Activated naive CD8-positive, alpha-beta T cell treated with anti-CD3 and anti-CD28 coated beads, Interleukin-2, amount 10 ng/mL, durations not matched to agents 7 days and 5 days (primary cell): ENCODE measurements at regions not wholly inside any gene's neighbourhood (a gene's known extent, or its start where the extent isn't known, plus 50 kb on each side); places are given as distances from the start of the nearest gene placed in this dataset.

Experiments used
- ATAC-seq: fragments of 150-1000 bp; cut with Tn5 transposase; one replicate; pipeline ENCODE4 v1.10.0; 2021; ENCODE audit warnings: low read depth, moderate library complexity
- POLR2A ChIA-PET: fragments of 350-600 bp; sonication (Branson Sonifier 250); formaldehyde crosslinking; loops from one replicate; lab custom pipeline; 2021; ENCODE audit warnings: antibody characterized with exemption; lab: Charles Lee
- DNase-seq: peaks from one replicate; pipeline ENCODE4 v3.0.0; 2021
- H3K27ac Mint-ChIP-seq: one replicate; pipeline ENCODE4 v1.8.0; 2022; ENCODE audit warnings: mild to moderate bottlenecking, mixed read lengths
- H3K27me3 Mint-ChIP-seq: one replicate; pipeline ENCODE4 v1.8.0; 2022; ENCODE audit warnings: mild to moderate bottlenecking, moderate library complexity, mixed read lengths
- H3K36me3 Mint-ChIP-seq: one replicate; pipeline ENCODE4 v1.8.0; 2021; ENCODE audit warnings: mild to moderate bottlenecking, mixed read lengths
- H3K4me1 Mint-ChIP-seq: one replicate; pipeline ENCODE4 v1.8.0; 2021; ENCODE audit warnings: mixed read lengths
- H3K4me3 Mint-ChIP-seq: one replicate; pipeline ENCODE4 v1.8.0; 2022; ENCODE audit warnings: mild to moderate bottlenecking, moderate library complexity, mixed read lengths
- H3K9me3 Mint-ChIP-seq: one replicate; pipeline ENCODE4 v1.8.0; 2021; ENCODE audit warnings: mixed read lengths

GRCh38 chr11:116287866-116288265, 484.9 kb downstream of the BUD13 start:
- POLR2A ChIA-PET: no interaction called here
- Mint-ChIP-seq H3K27ac (no peak overlapping the region), H3K9me3 (peaks cover 8% of the 10 kb centered on the region), H3K4me1 (no peaks in the 10 kb centered on the region), H3K4me3 (no peak overlapping the region), H3K27me3 (no peaks in the 10 kb centered on the region), H3K36me3 (no peaks in the 10 kb centered on the region)
- DNase-seq (no peak), ATAC-seq (no peak)

DNA sequence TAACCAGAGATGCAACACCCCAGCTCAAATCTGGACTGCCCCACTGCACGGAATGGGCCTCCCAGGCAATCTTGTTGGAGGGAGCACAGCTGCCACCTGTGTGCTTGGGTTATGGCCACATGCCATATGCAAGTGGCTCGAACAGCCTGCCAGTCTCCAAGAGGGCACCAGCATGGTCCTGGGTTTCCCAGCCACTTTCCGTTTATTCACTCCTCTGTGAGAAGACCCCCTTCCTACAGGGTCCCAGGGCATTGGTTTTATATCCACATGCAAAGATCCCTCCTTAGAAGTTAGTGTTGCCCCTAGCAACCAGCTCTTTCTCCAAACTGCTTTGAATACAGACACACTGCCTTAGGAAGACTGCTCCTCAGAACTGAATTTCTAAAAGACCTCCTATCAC, 487.8 kb downstream of the BUD13 start:
- Mint-ChIP-seq H3K4me1 (no peaks in the 10 kb centered on the region), H3K27me3 (no peaks in the 10 kb centered on the region), H3K27ac (no peak overlapping the region), H3K9me3 (peaks cover 8% of the 10 kb centered on the region), H3K4me3 (no peak overlapping the region), H3K36me3 (no peaks in the 10 kb centered on the region)
- POLR2A ChIA-PET: no interaction called here
- DNase-seq (no peak), ATAC-seq (no peak)

- ATAC-seq (no peak), DNase-seq (no peak)
- Mint-ChIP-seq H3K4me3 (no peak overlapping the region), H3K27ac (no peak overlapping the region), H3K36me3 (no peaks in the 10 kb centered on the region), H3K4me1 (no peaks in the 10 kb centered on the region), H3K9me3 (no peaks in the 10 kb centered on the region), H3K27me3 (no peaks in the 10 kb centered on the region)
- POLR2A ChIA-PET: no interaction called here
These were observed 489.5 kb downstream of the BUD13 start for GRCh38 chr11:116283300-116283699.

GRCh38 chr11:116282481-116282880, 490.3 kb downstream of the BUD13 start:
- Mint-ChIP-seq H3K27me3 (no peaks in the 10 kb centered on the region), H3K36me3 (no peaks in the 10 kb centered on the region), H3K4me1 (no peaks in the 10 kb centered on the region), H3K27ac (no peak overlapping the region), H3K9me3 (no peaks in the 10 kb centered on the region), H3K4me3 (no peak overlapping the region)
- ATAC-seq (no peak), DNase-seq (no peak)
- POLR2A ChIA-PET: no interaction called here

- Mint-ChIP-seq H3K27me3 (no peaks in the 10 kb centered on the region), H3K4me3 (no peak overlapping the region), H3K27ac (no peak overlapping the region), H3K4me1 (no peaks in the 10 kb centered on the region), H3K36me3 (no peaks in the 10 kb centered on the region), H3K9me3 (no peaks in the 10 kb centered on the region)
- POLR2A ChIA-PET: no interaction called here
- no peak for DNase-seq
- ATAC-seq: no peak
These were observed 491.3 kb downstream of the BUD13 start for GRCh38 chr11:116281173-116282160.

DNA sequence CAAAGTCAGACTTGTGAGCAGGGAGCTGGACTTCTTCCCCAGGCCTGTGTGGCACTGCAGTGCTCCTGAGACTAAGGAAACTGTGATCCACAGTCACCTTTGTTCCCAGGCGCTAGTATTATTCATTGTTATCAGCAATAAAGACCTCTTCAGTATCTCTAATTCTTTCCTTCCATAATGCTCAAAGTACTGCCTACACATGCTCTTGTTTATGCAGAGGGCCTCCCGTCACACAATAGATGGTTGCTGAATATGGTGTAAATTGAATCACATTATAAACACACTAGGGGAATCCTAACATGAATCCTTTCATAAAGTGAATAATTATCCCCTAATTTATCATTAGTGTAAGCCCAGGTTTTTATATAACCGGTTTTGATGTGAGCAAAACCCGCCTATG, 493.3 kb downstream of the BUD13 start:
- ATAC-seq (no peak), DNase-seq (no peak)
- Mint-ChIP-seq H3K9me3 (no peaks in the 10 kb centered on the region), H3K4me1 (no peaks in the 10 kb centered on the region), H3K4me3 (no peak overlapping the region), H3K27ac (no peak overlapping the region), H3K36me3 (no peaks in the 10 kb centered on the region), H3K27me3 (peaks cover 2% of the 10 kb centered on the region)
- POLR2A ChIA-PET: no interaction called here

- H3K4me3 Mint-ChIP-seq: no peak overlapping the region
- H3K27me3 Mint-ChIP-seq: peaks cover 2% of the 10 kb centered on the region
- ATAC-seq (no peak), DNase-seq (no peak)
- no peaks in the 10 kb centered on the region for H3K9me3 Mint-ChIP-seq
- no peak overlapping the region for H3K27ac Mint-ChIP-seq
- no peaks in the 10 kb centered on the region for H3K36me3 Mint-ChIP-seq
- POLR2A ChIA-PET: no interaction called here
- no peaks in the 10 kb centered on the region for H3K4me1 Mint-ChIP-seq
These were observed 494.7 kb downstream of the BUD13 start for GRCh38 chr11:116278076-116278475.

GRCh38 chr11:116276051-116277044, 496.4 kb downstream of the BUD13 start:
- H3K27ac Mint-ChIP-seq: no peak overlapping the region
- H3K4me3 Mint-ChIP-seq: peak overlapping the region; percentile 14
- DNase-seq (peak; percentile 82), ATAC-seq (peak; percentile 85)
- no peaks in the 10 kb centered on the region for H3K36me3 Mint-ChIP-seq
- no peaks in the 10 kb centered on the region for H3K9me3 Mint-ChIP-seq
- POLR2A ChIA-PET: no interaction called here
- peaks cover 2% of the 10 kb centered on the region for H3K27me3 Mint-ChIP-seq
- H3K4me1 Mint-ChIP-seq: no peaks in the 10 kb centered on the region

- Mint-ChIP-seq H3K4me1 (no peaks in the 10 kb centered on the region), H3K27me3 (peaks cover 2% of the 10 kb centered on the region), H3K4me3 (no peak overlapping the region), H3K36me3 (no peaks in the 10 kb centered on the region), H3K9me3 (no peaks in the 10 kb centered on the region), H3K27ac (no peak overlapping the region)
- no peak for ATAC-seq
- POLR2A ChIA-PET: no interaction called here
- no peak for DNase-seq
These were observed 497.2 kb downstream of the BUD13 start for GRCh38 chr11:116275635-116276034.

- H3K36me3 Mint-ChIP-seq: no peaks in the 10 kb centered on the region
- H3K27ac Mint-ChIP-seq: no peak overlapping the region
- ATAC-seq (no peak), DNase-seq (no peak)
- H3K4me1 Mint-ChIP-seq: no peaks in the 10 kb centered on the region
- peaks cover 2% of the 10 kb centered on the region for H3K27me3 Mint-ChIP-seq
- H3K4me3 Mint-ChIP-seq: no peak overlapping the region
- no peaks in the 10 kb centered on the region for H3K9me3 Mint-ChIP-seq
- POLR2A ChIA-PET: no interaction called here
These were observed 498.3 kb downstream of the BUD13 start for GRCh38 chr11:116274521-116274920.

GRCh38 chr11:116272181-116272789, 500.5 kb downstream of the BUD13 start:
- ATAC-seq (no peak), DNase-seq (no peak)
- no peak overlapping the region for H3K4me3 Mint-ChIP-seq
- no peaks in the 10 kb centered on the region for H3K36me3 Mint-ChIP-seq
- H3K9me3 Mint-ChIP-seq: no peaks in the 10 kb centered on the region
- no peak overlapping the region for H3K27ac Mint-ChIP-seq
- POLR2A ChIA-PET: no interaction called here
- H3K27me3 Mint-ChIP-seq: peaks cover 2% of the 10 kb centered on the region
- no peaks in the 10 kb centered on the region for H3K4me1 Mint-ChIP-seq

DNA sequence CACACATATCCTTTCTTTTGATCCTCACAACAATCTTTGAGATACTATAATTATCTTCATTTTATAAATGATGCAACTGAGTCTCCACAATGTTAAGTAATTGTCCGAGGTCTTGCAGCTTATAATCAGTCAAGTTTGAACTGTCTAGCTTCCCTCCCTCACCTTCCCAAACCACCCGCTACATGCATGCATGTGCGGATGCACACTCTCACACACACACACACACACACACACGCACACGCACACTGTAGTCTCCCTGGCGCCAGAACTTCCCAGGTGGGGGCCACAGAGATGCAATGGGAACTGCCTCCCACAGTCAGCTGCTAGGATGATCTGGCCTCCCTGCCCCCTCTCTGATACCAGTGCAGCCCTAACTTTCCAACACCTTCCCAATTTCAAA, 501.3 kb downstream of the BUD13 start:
- DNase-seq: no peak
- H3K36me3 Mint-ChIP-seq: no peaks in the 10 kb centered on the region
- no peak overlapping the region for H3K27ac Mint-ChIP-seq
- no peak for ATAC-seq
- H3K4me3 Mint-ChIP-seq: no peak overlapping the region
- no peaks in the 10 kb centered on the region for H3K9me3 Mint-ChIP-seq
- no peaks in the 10 kb centered on the region for H3K4me1 Mint-ChIP-seq
- POLR2A ChIA-PET: no interaction called here
- peaks cover 2% of the 10 kb centered on the region for H3K27me3 Mint-ChIP-seq

- no peak for ATAC-seq
- H3K27me3 Mint-ChIP-seq: no peaks in the 10 kb centered on the region
- DNase-seq: no peak
- H3K4me3 Mint-ChIP-seq: no peak overlapping the region
- no peak overlapping the region for H3K27ac Mint-ChIP-seq
- H3K36me3 Mint-ChIP-seq: no peaks in the 10 kb centered on the region
- POLR2A ChIA-PET: no interaction called here
- no peaks in the 10 kb centered on the region for H3K9me3 Mint-ChIP-seq
- no peaks in the 10 kb centered on the region for H3K4me1 Mint-ChIP-seq
These were observed 505.6 kb downstream of the BUD13 start for GRCh38 chr11:116267146-116267545.
